VCaP (cell line): ENCODE measurements at regions not wholly inside any gene's neighbourhood (a gene's known extent, or its start where the extent isn't known, plus 50 kb on each side); places are given as distances from the start of the nearest gene placed in this dataset.

ENCODE experiments used
- H3K27ac ChIP-seq: fragments of 450-650 bp; 2 replicates; pipeline ENCODE4 v1.5.1; 2017
- CTCF ChIP-seq: fragments of 450-650 bp; conservative IDR thresholded peaks from 2 replicates; pipeline ENCODE4 v1.5.1; 2017; ENCODE audit warnings: mild to moderate bottlenecking, moderate library complexity

GRCh38 chr3:87358066-87358465 is 81.7 kb upstream of the POU1F1 start:
- peak overlapping the region; percentile 95; the same call in 1 of the 2 replicates for H3K27ac ChIP-seq
- no peak for TF ChIP-seq CTCF

GRCh38 chr3:87354398-87354797 is 78.0 kb upstream of the POU1F1 start:
- H3K27ac ChIP-seq, result no peak overlapping the region
- TF ChIP-seq CTCF, result no peak

DNA sequence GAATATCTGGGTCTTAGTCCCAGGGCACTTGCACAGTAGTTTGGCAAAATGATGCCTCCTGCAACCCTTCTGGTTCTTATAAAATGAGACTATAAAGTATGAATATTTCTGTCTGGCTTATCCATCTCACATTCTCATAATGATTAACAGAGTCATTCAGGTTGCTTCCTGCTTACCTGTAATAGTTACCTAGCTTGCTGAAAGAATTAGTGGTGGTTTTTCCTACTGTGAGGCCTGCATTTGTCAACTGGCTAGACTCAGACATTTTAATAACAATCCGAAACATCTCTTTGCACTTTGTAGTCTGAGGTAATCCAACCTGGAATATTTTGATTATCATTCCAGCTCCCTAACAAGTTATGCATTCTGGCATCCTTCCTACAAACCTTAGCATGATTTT is 75.6 kb upstream of the POU1F1 start:
- TF ChIP-seq CTCF, result no peak
- H3K27ac ChIP-seq, result peak overlapping the region; percentile 87

- TF ChIP-seq CTCF, result peak; percentile 96
- peak overlapping the region; percentile 87 for H3K27ac ChIP-seq
Observed at GRCh38 chr3:87350367-87351199, 74.2 kb upstream of the POU1F1 start.

- no peak for TF ChIP-seq CTCF
Observed at GRCh38 chr3:87349833-87350232, 73.4 kb upstream of the POU1F1 start.

GRCh38 chr3:87336761-87337160 is 60.4 kb upstream of the POU1F1 start:
- no peak overlapping the region for H3K27ac ChIP-seq
- TF ChIP-seq CTCF, result no peak

More at GRCh38 chr3:87349833-87350232, 73.4 kb upstream of the POU1F1 start:
- peak overlapping the region; percentile 87 for H3K27ac ChIP-seq

DNA sequence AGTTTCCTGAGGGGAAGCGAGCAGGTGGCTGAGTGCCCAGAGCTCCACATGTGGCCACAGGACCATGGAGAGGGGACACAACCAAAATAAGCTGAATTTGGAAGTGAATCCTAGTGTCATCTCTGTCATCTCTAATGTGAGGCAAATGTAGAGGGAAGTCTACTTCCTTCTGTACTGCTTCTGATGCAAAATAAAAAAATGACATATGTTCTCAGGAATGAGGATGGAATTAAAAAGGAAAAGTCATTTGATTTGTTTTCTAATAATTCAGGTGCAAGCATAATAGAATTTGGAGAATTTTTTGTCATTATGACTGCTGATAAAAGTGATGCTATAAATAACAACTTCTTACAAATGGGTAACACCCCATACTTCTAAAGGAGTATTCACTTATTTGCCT is 59.5 kb upstream of the POU1F1 start:
- TF ChIP-seq CTCF, result no peak
- no peak overlapping the region for H3K27ac ChIP-seq
